SK-N-MC (cell line): ENCODE measurements at regions not wholly inside any gene's neighbourhood (a gene's known extent, or its start where the extent isn't known, plus 50 kb on each side); places are given as distances from the start of the nearest gene placed in this dataset.

Experiments used
- EZH2 ChIP-seq: fragments of 200-600 bp; sonication (generic); IDR thresholded peaks from one replicate; pipeline ENCODE4 v1.6.1; 2017; ENCODE audit warnings: antibody characterized with exemption
- POLR2AphosphoS5 ChIP-seq: IDR thresholded peaks from 2 replicates; pipeline ENCODE4 v1.6.1; 2012; ENCODE audit warnings: mild to moderate bottlenecking, low read depth, low read length, borderline replicate concordance

- TF ChIP-seq POLR2AphosphoS5: no peak
- no peak for TF ChIP-seq EZH2
These were observed 588.6 kb downstream of the DNAJB9 start for GRCh38 chr7:109158246-109158645.
